ENCODE measurements at regions not wholly inside any gene's neighbourhood (a gene's known extent, or its start where the extent isn't known, plus 50 kb on each side); places are given as distances from the start of the nearest gene placed in this dataset.

- TF ChIP-seq RAD21 (IDR thresholded peaks at IDR 0.05; ENCODE audit: low read depth) (no peak), ZBTB7A (IDR thresholded peaks at IDR 0.05; ENCODE audit: low read depth) (no peak), TCF12 (IDR thresholded peaks at IDR 0.05; ENCODE audit: low read depth) (no peak)
These were observed 212.6 kb downstream of the TBX18 start for GRCh38 chr6:84551797-84552196.
